RKO (cell line): ENCODE measurements at regions not wholly inside any gene's neighbourhood (a gene's known extent, or its start where the extent isn't known, plus 50 kb on each side); places are given as distances from the start of the nearest gene placed in this dataset.
"Not testable (repeated sequence)": the region's sequence is repeated elsewhere in the genome, so short reads cannot be mapped to it uniquely, and the experiment has no call there.

ENCODE experiments used
- DNase-seq: peaks from one replicate; pipeline ENCODE4 v3.0.0-alpha.2; 2016; ENCODE audit warnings: low spot score

DNA sequence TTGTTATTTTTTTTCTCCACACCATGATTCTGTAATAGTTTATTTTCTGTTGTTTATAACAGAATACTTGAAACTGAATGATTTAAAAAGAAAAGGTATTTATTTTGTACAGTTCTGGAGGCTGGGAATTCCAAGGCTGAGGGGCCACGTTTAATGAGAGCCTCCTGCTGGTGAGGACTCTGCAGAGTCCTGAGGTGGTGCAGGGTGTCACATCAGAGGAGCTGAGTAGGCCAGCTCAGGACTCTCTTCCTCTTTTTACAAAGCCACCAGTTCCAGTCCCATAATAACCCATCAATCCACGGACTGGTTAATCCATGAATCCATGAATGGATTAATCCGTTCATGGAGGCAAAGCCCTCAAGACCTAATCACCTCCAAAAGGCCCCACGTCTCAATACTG, 71.6 kb downstream of the TFAP2A start:
- no peak for DNase-seq

DNA sequence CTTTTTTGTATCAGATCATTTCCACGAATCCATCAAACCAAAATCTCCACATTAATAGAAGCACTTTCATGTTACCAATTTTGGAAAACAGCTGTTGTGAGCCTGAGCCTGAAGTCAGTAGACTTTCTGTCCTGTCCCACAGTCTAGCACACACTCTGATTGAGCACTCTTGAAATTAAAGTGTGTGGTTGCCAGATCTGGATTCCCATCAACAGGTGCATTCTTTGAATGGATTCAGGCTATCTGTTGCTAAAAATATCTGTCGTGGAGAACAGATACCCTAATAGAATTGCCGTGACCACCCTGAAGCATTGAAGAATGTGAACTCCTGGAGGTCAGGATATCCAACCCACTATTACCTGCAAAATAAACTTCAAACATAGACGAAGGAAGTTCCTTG, 73.3 kb downstream of the TFAP2A start:
- DNase-seq, result no peak

DNA sequence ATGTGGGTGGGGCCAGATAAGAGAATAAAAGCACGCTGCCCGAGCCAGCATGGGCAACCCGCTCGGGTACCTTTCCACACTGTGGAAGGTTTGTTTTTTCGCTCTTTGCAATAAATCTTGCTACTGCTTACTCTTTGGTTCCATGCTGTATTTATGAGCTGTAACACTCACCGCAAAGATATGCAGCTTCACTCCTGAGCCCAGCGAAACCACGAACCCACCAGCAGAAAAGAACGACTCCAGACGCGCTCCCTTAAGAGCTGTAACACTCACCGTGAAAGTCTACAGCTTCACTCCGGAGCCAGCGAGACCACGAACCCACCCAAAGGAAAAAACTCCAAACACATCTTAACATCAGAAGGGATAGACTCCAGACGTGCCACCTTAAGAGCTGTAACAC, 76.7 kb downstream of the TFAP2A start:
- no peak for DNase-seq

DNA sequence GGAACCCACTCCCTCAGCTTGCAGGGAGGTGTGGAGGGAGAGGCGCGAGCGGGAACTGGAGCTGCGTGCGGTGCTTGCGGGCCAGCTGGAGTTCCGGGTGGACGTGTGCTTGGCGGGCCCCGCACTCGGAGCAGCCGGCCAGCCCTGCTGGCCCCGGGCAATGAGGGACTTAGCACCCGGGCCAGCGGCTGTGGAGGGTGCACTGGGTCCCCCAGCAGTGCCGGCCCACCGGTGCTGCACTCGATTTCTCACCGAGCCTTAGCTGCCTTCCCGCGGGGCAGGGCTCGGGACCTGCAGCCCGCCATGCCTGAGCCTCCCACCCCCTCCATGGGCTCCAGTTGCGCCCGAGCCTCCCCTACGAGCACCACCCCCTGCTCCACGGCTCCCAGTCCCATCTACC, 77.5 kb downstream of the TFAP2A start:
- DNase-seq, result not testable (repeated sequence)

DNA sequence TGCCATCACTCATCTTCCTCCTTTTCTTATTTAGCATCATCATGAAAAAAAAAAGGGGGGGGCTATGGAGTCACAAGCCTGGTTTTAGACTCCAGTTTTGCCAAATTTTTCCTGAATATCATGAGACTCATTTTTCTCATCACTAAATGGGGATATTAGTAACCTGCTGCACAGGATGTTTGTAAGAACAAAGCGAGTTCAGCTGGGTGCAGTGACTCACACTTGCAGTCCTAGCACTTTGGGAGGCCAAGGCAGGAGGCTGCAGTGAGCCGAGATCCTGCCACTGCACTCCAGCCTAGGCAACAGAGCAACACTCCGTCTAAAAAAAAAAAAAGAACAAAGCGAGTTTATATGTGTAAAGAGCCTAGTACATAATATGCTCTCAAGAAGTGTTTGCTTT, 82.8 kb downstream of the TFAP2A start:
- no peak for DNase-seq

DNA sequence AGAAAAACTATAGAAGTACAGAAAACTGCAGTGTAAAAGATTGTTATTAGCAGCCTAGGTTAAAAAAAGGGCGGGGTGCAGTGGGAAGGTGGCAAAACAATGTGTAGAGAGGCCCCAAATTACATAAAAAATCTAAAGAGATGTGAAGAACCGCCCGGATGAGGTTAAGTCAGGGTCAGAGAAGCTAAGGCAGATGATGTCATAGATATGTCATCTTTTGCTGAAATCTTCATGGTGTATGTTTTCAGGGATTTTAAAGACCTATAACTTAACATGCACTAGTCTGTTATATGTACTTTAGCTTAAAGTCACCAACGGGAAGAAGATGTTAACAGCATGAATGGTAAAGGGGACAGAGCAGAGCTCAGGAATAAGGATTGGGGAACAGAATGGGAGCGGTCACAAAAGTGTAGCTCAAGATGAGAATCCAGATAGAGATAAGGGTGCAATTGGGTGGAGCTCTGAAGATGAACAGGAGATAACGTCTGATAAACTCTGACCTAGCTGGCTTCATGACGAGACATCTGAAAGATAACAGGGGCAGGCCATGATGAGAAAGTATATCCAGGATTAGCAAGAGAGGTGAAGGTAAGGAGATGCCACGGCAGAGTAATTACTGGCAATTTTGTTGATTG, 83.4 kb downstream of the TFAP2A start:
- DNase-seq, result no peak

DNA sequence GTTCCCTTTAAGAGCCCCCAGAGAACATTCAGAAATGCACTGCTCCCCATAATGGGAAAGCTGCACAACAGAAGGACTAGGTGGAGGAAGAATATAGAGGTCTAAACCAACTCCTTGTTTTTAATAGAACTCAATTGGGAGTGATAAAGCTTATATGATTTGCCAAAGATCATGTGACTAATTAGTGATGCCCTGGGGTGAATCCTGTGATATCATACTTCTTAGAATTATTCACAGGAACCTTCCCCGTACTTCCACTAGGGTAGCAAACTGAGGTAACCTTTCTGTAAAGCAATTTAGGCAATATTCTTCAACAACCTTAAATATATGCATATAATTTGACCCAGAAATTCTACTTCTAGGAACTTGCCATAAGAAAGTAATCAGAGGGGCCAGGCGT, 84.4 kb downstream of the TFAP2A start:
- DNase-seq, result no peak

DNA sequence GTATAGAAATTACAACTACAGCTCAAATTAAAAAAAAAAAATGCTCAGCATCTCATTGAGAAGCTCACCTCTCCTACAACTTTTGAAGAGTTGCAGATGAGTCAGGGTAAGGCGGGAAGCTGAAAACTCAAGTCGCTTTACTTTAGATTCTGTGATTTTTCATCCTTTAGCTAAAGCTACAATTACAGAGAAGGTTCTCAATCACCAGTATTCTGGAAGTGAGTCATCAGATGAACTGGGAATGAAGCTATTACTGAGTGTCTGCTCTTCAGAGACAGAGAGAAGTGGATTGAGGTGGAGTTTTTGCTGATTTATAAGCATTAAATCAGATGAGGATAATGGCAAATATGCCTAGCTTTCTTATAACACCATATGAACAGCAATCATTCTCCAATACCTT, 91.9 kb downstream of the TFAP2A start:
- peak; percentile 16 for DNase-seq

DNA sequence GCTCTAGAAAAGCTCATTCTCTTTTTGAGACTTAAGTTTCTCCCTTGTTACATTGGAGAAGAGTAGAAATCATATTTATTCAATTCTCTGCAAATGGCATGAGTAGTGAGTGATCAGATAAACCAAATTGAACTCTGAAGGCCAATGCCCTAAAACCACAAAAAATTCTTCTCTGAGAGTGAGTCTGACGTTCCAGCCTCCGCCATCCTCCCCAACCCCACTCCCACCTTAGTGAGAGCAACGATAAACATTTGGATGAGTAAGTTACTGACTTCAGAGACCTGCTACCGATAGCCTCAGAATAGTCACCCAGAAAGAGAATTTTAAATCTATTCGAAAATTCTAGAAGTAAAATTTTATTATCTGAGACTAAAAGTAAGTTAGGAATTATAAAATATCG, 94.6 kb downstream of the TFAP2A start:
- no peak for DNase-seq

DNA sequence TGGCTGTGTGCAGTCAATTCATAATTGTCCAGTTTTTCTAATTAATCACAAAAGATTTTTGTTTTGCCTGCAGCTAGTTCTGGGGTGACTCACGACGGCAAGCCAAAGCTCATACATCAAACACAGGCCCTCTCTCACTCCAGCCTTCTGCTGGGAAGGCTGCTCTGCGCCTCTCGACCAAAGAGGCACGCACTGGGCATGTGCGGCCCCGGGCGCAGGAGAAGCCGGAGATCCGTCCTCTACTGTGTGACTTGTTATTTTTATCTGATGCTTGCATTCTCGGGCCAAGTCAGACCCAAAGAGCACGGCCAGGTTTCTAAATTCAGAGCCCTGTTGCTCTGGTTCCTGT, 98.5 kb downstream of the TFAP2A start:
- DNase-seq, result no peak

DNA sequence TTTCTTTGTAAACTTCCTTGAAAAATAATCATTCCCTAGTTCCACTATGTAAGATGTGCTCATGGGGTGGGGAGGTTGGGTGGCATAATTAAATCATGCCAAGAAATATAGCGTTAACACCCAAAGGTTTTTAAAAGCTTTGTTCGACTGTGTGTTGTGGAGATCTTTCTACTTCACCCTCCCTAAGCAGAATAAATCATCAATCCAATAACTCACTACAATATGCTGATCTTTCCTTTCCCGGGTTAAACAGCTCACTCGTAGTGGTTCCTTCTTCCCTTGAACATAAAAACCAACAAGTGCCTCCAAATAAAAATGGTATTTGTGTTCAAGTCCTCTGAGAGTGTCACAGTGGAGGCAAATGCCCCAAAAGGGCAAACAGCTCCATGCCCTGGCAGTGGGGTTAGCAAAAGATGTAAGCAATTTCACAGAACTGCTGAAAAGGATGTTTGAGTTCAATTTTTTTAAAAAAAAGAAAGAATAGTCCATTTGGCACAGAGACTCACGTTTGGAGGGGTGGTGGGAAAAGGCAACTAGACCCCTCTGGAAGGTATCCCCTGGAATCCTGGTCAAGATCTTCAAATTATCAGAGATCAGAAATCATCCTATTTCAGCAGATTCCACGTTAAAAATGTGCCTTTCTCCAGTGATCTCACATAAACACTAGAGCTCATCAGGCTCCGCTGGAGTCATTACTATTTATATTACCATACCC, 99.1 kb downstream of the TFAP2A start:
- no peak for DNase-seq

DNA sequence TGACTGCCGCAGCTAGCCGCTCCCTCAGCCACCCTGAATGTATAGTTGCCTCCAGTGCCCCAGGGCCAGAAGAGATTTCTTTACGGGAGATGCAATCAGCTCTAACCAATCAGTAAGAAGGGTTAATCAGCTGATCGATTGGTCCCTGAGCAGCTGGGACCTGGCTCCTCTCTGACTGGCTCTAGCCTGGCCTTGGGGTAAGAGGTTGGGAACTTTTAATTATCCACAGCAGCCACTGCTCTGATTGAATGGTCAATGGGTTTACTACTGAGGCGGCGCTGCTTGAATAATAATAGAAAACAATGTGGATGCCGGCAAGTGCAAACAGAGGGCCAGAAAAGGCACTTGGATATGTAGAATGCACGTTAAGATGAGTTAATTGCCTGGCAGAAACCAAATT, 99.8 kb downstream of the TFAP2A start:
- DNase-seq, result no peak

DNA sequence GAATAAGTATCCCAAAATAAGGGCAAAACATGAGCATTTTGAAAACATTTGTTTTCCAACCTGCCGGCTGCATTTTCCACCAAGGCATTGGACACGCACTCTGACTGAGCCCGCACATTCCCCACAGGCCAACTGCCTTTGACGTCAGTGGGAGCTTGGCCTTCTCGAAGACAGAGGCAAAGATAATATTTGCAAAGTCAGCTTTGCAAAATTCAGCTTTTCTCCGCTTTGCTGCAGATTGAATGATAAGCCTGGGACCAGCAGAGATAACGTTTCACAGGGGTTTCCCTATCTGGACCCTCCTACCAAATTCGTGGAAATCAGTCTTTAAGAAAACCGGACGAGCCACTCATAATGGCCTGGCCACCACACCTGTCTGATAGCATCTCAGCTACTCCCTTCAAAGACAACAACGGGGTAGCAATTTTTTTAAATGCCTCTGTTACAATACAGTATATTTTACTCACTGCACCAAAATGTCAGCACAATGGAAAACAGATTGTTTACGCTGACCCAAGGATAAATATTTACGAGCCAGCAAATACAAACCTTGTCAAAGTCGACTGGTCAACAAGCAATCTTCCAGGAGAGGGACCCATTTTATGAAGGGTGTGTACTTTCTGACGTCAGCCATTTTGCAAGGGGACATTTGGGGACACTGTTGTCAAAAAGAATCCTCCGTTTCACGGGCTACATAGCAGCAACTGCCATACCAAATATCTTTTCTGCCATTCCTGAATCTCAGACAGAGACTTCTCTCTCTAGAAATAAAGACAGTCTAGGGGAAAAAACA, 100.5 kb downstream of the TFAP2A start:
- DNase-seq, result no peak

DNA sequence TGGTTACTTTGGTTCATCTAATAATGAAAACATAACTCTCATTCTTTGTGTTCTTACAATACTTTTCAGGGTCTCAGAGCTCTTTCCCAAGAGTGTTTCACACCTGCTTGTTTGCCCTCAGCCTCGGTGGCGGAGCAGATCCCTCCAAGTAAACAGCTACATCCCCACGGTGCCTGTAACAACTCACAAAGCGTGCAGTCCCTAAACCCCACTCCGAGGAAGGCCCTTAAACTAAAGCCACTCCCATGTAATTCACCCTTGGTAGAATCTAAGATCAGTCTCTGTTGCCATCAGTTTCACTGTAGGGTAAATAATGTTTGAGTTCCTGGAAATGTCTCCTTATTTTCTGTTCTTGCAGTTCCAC, 101.1 kb downstream of the TFAP2A start:
- no peak for DNase-seq

DNA sequence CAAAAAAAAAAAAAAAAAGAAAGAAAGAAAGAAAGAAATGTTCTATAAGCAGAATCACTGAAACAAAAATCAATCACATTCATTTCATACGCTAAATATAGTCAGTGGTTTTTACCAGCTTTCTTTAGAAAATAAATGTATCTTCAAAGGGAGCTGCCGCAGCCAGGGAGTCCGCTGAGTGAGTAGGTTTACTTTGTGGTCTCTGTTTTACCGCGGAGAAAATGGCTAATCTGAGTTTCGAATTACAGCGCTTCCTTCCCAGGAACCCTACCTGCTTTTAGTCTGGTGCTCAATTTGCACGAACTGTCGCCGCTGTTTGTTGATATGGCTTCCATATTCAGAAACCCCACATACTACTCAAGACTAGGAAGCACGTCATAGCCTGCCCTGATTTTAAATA, 102.4 kb downstream of the TFAP2A start:
- no peak for DNase-seq

DNA sequence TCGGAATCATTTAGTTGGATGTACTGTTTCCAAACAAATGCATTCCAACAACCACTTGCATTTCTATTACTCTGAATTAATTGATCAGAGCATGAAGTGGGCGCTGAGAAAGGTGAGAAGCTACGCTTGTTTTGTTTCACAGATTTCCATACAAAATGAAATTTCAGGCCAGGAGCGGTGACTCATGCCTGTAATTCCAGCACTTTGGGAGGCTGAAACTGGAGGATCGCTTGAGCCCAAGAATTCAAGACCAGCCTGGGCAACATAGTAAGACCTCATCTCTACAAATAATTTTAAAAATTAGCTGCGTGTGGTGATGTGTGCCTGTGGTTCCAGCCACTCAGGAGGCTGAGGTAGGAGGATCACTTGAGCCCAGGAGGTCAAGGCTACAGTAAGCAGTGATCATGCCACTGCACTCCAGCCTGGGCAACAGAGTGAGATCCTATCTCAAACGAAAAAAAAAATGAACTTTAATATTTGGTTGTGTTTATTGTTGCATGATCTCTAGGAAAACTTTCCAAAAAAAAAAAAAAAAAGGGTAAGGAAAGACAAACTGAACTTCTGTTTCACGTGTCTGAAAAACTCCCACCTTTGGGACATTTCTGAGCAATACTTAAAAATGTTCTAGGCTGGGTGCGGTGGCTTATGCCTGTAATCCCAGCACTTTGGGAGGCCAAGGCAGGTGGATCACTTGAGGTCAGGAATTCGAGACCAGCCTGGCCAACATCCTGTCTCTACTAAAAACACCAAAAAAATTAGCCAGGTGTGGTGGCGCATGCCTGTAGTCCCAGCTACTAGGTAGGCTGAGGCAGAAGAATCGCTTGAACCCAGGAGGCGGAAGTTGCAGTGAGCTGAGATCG, 103.1 kb downstream of the TFAP2A start:
- not testable (repeated sequence) for DNase-seq

DNA sequence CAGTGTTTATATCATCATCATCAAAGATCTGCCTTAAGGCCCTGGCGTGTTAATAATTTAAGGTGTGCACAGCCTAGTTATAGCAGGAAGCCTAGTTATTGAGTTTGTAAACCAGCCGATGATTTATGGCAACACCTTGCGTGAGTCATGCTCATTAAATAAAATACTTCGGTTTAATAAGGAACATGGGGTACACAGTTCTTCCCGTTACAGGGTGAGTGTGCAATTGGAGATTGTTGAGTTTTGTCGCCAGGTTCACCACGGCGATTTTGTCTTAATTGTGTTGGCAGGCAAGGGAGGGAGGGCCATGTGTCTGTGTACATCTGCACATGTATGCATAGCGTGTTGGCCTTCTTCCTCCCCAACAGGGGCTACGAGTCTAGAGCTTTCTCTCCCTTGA, 104.0 kb downstream of the TFAP2A start:
- no peak for DNase-seq

DNA sequence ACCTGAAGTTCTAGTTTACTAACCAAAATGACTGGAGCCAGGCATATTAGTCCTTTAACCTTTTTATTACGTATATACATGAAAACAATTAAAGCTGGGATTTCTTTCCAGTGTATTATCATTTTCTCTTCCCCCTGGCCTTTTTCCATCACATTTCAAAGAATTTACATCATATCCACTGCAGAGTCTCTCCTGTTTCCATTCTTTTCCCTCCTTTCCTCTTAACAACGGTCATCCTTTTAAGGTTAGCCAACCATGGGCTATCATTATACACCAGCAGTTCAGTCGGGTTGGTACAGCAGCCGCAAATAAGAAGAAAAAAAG, 104.6 kb downstream of the TFAP2A start:
- no peak for DNase-seq

DNA sequence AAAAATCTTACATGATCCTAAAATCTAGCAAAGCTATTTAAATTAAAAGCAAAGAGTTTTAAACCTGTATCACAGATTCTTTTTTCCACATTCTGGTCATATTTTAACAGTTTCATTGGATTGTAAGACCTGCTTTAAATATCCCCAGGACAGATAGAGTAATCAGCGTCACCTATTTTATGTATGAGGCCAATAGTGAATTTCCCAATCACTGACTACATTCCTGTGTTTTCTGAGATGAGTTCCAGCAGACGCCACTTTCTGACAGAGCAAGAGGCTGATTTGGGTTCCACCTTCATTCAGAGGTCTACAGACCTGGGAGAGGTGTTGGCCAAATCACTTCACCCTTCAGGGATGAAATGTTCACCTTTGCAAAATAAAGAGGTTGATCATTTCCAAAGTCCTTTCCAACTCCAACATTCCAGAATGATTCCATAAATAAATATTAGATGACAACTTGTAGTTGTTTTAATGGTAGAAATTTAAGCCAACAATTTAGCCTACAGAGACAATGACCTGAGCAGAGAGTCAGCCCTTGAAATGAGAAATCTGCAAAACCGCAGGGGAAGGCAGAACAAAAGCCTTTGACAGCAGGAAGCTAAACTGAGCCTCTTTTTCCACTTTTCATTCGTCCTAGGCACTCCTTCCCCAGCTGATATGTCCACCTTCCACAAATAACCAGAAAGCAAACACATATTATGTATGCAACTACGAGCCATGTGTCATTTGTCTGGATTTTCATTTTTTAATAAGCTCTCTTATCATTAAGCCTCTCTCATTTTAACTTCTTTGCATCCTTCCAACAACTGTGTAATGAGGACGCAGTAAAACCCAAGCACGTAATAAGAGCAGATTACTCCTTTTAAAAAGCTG, 105.2 kb downstream of the TFAP2A start:
- DNase-seq, result no peak

DNA sequence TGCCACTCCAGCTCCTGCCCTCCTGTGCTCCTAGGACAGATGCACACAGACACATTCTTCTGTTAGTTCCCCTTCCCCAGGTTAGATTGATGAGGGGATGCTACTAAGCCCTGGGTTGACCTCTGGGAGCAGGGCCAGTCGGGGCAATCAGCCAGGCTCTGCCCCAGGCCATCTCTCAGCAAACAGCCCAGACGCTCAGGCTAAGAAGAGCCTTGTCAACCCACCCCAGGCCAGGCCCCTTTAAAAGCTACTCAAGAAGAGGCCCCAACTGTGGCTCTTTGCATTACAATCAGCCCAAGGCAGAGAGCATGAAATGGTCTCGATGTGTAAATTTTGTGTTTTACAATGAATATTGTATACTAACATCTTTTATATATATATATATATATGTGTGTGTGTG, 107.4 kb downstream of the TFAP2A start:
- no peak for DNase-seq

DNA sequence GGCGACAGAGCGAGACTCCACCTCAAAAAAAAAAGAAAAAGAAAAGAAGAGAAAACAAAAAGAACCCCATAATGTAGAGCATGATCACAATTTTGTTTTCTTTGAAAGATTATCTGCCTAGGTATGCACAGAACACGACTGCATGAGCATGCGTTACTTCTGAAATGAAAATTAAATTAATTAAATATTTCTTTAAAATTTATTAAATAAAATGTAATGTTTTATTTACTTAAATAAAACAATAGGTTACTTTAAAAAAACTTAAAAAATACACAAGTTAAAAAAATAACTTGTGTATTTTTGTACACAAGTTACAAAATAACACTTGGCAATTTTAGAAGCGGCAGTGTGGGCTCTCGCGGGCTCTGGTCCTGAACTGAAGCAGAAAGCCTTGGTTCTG, 107.8 kb downstream of the TFAP2A start:
- no peak for DNase-seq
